ENCODE measurements at regions not wholly inside any gene's neighbourhood (a gene's known extent, or its start where the extent isn't known, plus 50 kb on each side); places are given as distances from the start of the nearest gene placed in this dataset.

DNA sequence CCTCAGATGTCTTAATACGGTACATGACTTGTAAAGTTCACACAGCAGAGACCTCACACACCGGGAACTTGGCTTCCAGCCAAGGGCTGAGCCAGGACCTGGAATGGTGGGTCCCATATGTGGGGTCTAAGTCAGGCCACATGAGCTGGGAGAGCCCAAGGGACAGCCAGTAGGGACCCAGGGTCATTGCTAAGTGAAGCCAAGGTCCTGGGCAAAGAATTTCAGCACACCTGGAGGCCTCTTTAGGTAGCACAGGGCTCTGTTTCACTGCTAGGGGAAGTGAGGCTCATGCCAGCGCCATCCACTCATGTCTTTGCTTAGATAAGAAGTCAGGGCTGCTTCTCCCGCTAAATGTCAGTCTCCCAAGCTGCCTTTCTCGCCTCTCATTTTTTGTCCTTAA lies 116.6 kb upstream of the TLE3 start:
- Histone ChIP-seq H3K4me3 (replicated peaks; ENCODE audit: insufficient read depth, low read length) (no peak overlapping the region), H3K27me3 (ENCODE audit: insufficient read depth, poor library complexity, severe bottlenecking) (no peaks in the 10 kb centered on the region), H3K27ac (replicated peaks) (no peak overlapping the region)
- TF ChIP-seq GABPA (IDR thresholded peaks at IDR 0.05; ENCODE audit: low read depth) (no peak), POLR2AphosphoS5 (IDR thresholded peaks at IDR 0.05; ENCODE audit: low read depth) (no peak), SPI1 (IDR thresholded peaks at IDR 0.05; ENCODE audit: borderline replicate concordance, low read depth) (no peak)
- TF ChIP-seq, protein P1, sequence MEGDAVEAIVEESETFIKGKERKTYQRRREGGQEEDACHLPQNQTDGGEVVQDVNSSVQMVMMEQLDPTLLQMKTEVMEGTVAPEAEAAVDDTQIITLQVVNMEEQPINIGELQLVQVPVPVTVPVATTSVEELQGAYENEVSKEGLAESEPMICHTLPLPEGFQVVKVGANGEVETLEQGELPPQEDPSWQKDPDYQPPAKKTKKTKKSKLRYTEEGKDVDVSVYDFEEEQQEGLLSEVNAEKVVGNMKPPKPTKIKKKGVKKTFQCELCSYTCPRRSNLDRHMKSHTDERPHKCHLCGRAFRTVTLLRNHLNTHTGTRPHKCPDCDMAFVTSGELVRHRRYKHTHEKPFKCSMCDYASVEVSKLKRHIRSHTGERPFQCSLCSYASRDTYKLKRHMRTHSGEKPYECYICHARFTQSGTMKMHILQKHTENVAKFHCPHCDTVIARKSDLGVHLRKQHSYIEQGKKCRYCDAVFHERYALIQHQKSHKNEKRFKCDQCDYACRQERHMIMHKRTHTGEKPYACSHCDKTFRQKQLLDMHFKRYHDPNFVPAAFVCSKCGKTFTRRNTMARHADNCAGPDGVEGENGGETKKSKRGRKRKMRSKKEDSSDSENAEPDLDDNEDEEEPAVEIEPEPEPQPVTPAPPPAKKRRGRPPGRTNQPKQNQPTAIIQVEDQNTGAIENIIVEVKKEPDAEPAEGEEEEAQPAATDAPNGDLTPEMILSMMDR (IDR thresholded peaks at IDR 0.05; ENCODE audit: insufficient read depth, low read length), result no peak
- TF ChIP-seq, protein P2, sequence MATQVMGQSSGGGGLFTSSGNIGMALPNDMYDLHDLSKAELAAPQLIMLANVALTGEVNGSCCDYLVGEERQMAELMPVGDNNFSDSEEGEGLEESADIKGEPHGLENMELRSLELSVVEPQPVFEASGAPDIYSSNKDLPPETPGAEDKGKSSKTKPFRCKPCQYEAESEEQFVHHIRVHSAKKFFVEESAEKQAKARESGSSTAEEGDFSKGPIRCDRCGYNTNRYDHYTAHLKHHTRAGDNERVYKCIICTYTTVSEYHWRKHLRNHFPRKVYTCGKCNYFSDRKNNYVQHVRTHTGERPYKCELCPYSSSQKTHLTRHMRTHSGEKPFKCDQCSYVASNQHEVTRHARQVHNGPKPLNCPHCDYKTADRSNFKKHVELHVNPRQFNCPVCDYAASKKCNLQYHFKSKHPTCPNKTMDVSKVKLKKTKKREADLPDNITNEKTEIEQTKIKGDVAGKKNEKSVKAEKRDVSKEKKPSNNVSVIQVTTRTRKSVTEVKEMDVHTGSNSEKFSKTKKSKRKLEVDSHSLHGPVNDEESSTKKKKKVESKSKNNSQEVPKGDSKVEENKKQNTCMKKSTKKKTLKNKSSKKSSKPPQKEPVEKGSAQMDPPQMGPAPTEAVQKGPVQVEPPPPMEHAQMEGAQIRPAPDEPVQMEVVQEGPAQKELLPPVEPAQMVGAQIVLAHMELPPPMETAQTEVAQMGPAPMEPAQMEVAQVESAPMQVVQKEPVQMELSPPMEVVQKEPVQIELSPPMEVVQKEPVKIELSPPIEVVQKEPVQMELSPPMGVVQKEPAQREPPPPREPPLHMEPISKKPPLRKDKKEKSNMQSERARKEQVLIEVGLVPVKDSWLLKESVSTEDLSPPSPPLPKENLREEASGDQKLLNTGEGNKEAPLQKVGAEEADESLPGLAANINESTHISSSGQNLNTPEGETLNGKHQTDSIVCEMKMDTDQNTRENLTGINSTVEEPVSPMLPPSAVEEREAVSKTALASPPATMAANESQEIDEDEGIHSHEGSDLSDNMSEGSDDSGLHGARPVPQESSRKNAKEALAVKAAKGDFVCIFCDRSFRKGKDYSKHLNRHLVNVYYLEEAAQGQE (IDR thresholded peaks at IDR 0.05; ENCODE audit: insufficient replicate concordance, low read depth), result no peak
- DNase-seq (ENCODE audit: low read depth in 1 of 2, low spot score in 1 of 2), result no peak

DNA sequence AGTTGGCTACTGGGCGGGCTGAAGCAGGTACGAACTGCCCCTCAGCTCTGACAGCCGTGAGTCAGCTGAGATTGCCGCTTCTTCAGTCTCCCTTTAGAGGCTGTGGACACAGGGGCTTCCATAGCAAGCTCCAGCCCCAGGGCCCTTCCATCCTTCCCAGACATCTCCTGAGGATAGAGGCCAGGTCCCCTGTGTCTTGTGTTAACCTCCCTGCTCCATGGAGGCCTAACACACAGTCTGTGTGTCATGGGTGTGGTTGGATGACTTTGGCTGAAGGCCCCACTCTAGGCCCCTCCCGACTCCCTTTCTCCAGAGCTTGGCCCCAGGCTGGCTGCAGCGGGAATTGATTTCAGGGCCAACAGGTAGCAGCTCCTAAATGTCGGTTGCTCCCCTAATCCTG lies 116.1 kb upstream of the TLE3 start:
- TF ChIP-seq GABPA (IDR thresholded peaks at IDR 0.05; ENCODE audit: low read depth) (no peak), POLR2AphosphoS5 (IDR thresholded peaks at IDR 0.05; ENCODE audit: low read depth) (no peak), SPI1 (IDR thresholded peaks at IDR 0.05; ENCODE audit: borderline replicate concordance, low read depth) (no peak)
- TF ChIP-seq, protein P1 (IDR thresholded peaks at IDR 0.05; ENCODE audit: insufficient read depth, low read length), result no peak
- TF ChIP-seq, protein P2 (IDR thresholded peaks at IDR 0.05; ENCODE audit: insufficient replicate concordance, low read depth), result no peak
- H3K4me3 ChIP-seq (replicated peaks; ENCODE audit: insufficient read depth, low read length), result no peak overlapping the region
- no peak overlapping the region for H3K27ac ChIP-seq (replicated peaks)
- no peak for DNase-seq (ENCODE audit: low read depth in 1 of 2, low spot score in 1 of 2)
- no peaks in the 10 kb centered on the region for H3K27me3 ChIP-seq (ENCODE audit: insufficient read depth, poor library complexity, severe bottlenecking)

DNA sequence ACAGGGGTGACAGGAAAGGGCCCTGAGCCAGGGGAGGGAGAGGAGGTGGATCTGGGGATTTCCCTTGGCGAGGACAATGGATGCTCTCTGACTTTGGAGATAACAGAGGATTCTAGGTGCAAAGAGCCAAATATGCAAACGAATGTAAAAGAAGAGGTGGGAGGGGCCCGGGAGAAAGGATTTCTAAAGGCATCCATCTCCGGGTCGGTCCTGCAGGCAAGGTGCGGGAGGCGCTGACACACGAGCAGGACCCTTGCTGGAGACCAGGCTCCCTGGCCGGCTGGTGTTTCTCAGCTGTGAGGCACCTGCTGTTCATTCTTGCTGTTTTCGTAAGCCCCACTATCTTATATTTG lies 115.2 kb upstream of the TLE3 start:
- no peak for TF ChIP-seq SPI1 (IDR thresholded peaks at IDR 0.05; ENCODE audit: borderline replicate concordance, low read depth)
- TF ChIP-seq GABPA (IDR thresholded peaks at IDR 0.05; ENCODE audit: low read depth), result no peak
- TF ChIP-seq, protein P2 (IDR thresholded peaks at IDR 0.05; ENCODE audit: insufficient replicate concordance, low read depth), result no peak
- TF ChIP-seq, protein P1 (IDR thresholded peaks at IDR 0.05; ENCODE audit: insufficient read depth, low read length), result no peak
- TF ChIP-seq POLR2AphosphoS5 (IDR thresholded peaks at IDR 0.05; ENCODE audit: low read depth), result no peak
- Histone ChIP-seq H3K27me3 (ENCODE audit: insufficient read depth, poor library complexity, severe bottlenecking) (no peaks in the 10 kb centered on the region), H3K4me3 (replicated peaks; ENCODE audit: insufficient read depth, low read length) (no peak overlapping the region), H3K27ac (replicated peaks) (no peak overlapping the region)
- no peak for DNase-seq (ENCODE audit: low read depth in 1 of 2, low spot score in 1 of 2)
